ENCODE measurements at regions not wholly inside any gene's neighbourhood (a gene's known extent, or its start where the extent isn't known, plus 50 kb on each side); places are given as distances from the start of the nearest gene placed in this dataset.
"Not testable (repeated sequence)": the region's sequence is repeated elsewhere in the genome, so short reads cannot be mapped to it uniquely, and the experiment has no call there.

DNA sequence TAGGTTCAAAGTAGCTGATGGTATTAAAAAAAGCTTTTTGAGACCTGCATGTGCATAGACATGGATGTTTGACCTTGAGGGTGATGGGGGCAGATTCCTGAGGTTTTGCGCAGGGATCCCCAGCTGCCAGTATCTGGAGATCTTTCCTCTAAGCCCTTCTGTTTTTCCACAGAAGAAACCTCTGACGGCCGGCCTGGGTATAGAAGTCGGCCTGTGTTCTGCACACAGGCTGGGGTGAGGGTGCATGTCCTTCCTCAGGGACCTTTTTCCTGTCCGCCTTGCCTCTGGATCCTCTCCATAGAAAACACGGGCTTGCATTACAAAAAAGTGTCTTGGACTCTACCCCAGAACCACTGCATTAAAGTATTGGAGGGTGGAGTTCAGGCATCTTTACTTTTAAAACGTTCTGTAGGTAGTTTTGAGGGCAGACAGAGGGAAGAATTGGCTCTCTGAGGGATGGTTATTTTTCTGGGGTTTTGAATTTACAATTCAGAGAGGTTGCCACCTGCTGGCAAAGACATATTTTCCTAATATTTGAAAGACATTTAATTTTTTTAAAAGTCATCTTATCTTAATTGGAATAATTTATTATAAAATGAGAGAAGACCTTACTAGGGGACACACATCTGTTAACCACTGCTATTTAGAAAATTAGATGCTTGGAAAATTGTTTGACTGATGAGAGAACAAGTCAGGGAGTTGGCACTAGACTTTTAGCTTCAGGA is 350.6 kb downstream of the DCDC2C start:
- H3K4me3 Mint-ChIP-seq = no peak overlapping the region
- H3K27me3 Mint-ChIP-seq = no peaks in the 10 kb centered on the region
- H3K27ac Mint-ChIP-seq = no peak overlapping the region
- peaks cover 3% of the 10 kb centered on the region for H3K9me3 Mint-ChIP-seq
- H3K4me1 Mint-ChIP-seq = no peaks in the 10 kb centered on the region
- no peaks in the 10 kb centered on the region for H3K36me3 Mint-ChIP-seq
- ATAC-seq = no peak

DNA sequence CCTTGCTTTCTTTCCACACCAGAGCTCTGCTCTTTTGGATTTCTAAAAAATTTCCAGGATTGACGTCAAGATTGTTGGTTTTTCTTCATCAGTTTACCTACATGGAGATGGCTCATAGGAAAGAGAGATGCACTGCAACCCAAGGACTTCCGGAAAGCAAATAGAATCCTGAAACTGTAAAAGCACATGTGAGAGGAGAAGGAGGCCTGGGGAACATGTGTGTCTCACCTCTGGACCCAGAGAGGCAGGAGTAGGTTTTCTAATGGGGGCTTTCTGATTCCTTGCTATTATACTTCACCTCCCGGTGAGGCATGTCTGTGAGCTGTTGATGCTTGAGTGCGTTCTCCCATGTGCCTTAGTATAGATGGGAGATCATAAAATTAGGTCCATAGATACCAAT is 362.8 kb downstream of the DCDC2C start:
- Mint-ChIP-seq H3K9me3 (peaks cover 3% of the 10 kb centered on the region), H3K4me3 (no peak overlapping the region), H3K27ac (no peak overlapping the region)

DNA sequence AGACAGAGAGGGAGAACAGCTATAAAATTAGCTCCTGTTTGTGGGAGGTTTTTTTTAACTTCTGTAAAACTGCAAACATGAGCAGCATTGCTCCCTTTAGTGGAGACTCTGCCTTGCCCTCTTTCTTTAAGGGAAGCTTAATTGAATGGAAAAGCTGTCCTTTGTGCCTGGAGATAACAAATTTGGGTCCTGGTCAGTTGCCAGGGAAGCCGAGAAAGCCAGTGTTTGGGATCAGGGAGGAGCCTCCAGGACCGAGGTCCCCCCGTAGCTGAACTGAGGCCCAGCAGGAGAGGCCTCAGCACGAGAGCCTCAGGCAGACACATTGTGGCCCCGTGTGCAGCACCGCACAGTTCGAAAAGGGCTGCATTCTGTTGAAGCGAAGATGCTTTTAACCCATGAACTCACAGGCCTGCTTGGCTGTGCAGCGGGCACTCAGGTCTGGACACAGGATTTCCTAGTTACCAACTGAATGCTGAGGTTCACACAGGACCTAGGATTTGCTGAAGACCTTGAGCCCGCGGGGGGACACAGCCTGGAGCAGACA is 369.7 kb downstream of the DCDC2C start:
- no peaks in the 10 kb centered on the region for H3K27me3 Mint-ChIP-seq
- no peak overlapping the region for H3K4me3 Mint-ChIP-seq
- H3K9me3 Mint-ChIP-seq = peaks cover 5% of the 10 kb centered on the region
- ATAC-seq = no peak
- no peaks in the 10 kb centered on the region for H3K36me3 Mint-ChIP-seq
- H3K27ac Mint-ChIP-seq = no peak overlapping the region
- H3K4me1 Mint-ChIP-seq = no peaks in the 10 kb centered on the region

More for the DNA sequence above, 362.8 kb downstream of the DCDC2C start:
- Mint-ChIP-seq H3K27me3 (no peaks in the 10 kb centered on the region), H3K36me3 (no peaks in the 10 kb centered on the region), H3K4me1 (no peaks in the 10 kb centered on the region)
- no peak for ATAC-seq

DNA sequence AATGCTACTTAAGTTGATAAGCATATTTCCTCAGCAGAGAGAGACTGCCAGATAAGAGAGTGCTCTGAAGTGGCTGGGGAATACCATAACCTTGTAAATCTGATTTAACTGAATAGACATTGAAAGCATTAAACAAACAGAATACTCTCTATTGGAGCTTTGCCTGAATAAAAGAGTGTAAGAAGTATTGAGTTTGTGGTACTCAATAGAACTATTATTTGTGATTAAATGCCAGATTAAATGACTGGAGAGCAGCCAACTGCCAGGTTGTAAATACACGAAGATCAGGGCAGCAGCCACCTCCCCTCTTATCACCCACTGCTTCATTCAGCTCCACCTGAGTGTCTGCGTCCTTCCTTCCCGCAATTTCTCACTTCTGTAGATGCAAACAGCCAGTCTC is 373.6 kb downstream of the DCDC2C start:
- peaks cover 2% of the 10 kb centered on the region for H3K27me3 Mint-ChIP-seq
- H3K36me3 Mint-ChIP-seq = no peaks in the 10 kb centered on the region
- H3K27ac Mint-ChIP-seq = no peak overlapping the region
- H3K4me1 Mint-ChIP-seq = no peaks in the 10 kb centered on the region
- peaks cover 4% of the 10 kb centered on the region for H3K9me3 Mint-ChIP-seq
- no peak overlapping the region for H3K4me3 Mint-ChIP-seq
- no peak for ATAC-seq

DNA sequence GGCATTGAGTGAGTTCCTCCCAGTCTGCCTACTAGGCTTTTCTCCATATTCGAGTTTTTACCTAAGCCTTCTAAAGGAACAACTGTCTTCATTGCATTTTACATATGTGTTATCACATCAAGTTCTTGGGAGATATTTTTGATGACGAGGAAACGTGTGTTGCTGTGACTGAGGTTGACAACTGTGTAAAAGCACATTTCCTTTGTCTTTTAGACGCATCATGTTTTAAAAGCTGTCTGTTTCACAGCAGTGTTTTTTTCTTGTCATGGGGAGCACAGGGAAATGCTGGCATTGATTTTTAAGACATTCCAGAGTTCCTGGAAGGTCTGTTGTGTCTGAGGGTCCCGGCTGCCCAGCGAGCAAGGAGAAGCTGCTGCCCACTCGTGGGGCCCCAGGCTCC is 381.8 kb downstream of the DCDC2C start:
- no peaks in the 10 kb centered on the region for H3K4me1 Mint-ChIP-seq
- peaks cover 14% of the 10 kb centered on the region for H3K9me3 Mint-ChIP-seq

DNA sequence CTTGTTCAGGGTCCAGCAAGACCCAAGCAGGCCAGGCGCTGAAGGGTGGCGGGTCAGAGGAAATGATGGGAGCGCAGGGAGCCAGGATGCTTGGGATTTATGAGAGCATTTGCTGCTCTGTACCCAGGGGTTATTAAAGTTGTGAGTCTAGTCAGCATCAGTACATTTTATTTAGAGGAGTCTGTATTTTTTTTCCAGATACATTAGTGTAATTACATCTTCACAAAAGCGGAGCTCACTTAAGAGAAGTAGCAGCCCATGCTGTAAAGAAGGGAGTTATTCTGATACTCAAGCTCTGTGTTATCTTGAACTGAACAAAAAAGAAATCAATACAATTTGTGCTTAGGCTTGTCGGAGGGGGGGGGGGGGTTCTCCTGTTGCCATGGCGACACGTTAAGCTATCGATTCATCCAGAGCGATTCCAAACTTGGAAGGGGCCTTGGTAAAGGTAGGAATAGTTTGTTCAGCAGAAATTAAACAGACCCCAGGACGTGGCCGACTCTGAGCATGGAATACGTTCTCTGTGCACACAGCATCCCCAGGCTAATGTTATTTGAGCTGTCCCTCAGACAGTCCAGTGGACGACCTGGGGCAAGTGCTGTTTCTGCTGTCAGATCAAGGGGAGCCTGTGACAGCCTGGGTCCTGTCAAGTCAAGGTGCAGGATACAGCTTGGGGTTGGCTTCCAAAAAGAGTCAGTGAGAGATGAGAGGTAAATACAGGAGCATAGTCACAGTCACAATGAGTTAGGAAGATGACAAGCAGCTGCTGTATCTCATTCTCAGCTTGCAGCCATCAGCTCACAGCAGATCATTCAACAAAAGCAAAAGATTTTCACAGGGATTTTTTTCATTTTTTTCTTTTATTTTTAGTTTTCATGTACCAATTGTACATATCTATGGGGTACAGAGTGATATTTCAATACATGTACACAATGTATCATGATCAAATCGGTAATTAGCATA is 387.6 kb downstream of the DCDC2C start:
- Mint-ChIP-seq H3K36me3 (no peaks in the 10 kb centered on the region), H3K27me3 (no peaks in the 10 kb centered on the region), H3K4me1 (no peaks in the 10 kb centered on the region), H3K27ac (no peak overlapping the region), H3K9me3 (peaks cover 4% of the 10 kb centered on the region), H3K4me3 (no peak overlapping the region)
- no peak for ATAC-seq

More for the DNA sequence above, 381.8 kb downstream of the DCDC2C start:
- ATAC-seq = no peak
- H3K4me3 Mint-ChIP-seq = no peak overlapping the region
- H3K27me3 Mint-ChIP-seq = peaks cover 8% of the 10 kb centered on the region
- no peaks in the 10 kb centered on the region for H3K36me3 Mint-ChIP-seq
- no peak overlapping the region for H3K27ac Mint-ChIP-seq

DNA sequence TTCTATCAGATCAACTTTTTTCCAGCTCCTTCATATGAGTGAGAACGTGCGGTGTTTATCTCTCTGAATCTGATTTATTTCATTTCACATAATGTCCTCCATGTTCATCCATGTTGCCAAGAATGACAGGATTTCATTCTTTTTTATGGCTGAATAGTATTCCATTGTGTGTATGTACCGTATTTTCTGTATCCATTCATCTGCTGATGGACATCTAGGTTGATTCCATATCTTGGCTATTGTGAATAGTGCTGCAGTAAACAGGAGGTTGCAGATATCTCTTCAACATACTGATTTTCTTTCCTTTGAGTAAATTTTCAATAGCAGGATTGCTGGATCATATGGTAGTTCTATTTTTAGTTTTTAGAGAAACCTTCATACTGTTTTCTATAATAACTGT is 388.5 kb downstream of the DCDC2C start:
- no peaks in the 10 kb centered on the region for H3K27me3 Mint-ChIP-seq
- no peak overlapping the region for H3K4me3 Mint-ChIP-seq
- peaks cover 4% of the 10 kb centered on the region for H3K9me3 Mint-ChIP-seq
- ATAC-seq = no peak
- no peak overlapping the region for H3K27ac Mint-ChIP-seq
- H3K4me1 Mint-ChIP-seq = no peaks in the 10 kb centered on the region
- H3K36me3 Mint-ChIP-seq = no peaks in the 10 kb centered on the region

DNA sequence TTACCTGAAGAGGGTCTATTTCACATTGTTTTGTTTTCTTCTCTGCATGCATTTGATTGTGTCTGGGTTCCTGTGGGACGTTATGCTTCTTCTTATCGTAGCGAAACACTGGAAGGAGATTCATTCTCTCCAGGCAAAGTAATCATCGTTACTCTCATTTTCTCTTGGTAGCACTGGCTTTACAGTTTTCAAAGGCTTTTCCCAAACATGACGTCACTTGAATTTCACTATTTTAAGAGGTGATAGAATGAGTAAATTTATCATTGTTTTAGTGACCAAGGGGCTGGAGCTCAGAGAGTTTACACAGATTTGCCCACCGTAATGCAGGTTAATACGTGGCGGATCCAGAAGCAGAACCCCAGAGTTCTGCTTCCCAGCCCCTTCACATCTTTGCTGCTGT is 391.4 kb downstream of the DCDC2C start:
- Mint-ChIP-seq H3K4me1 (no peaks in the 10 kb centered on the region), H3K4me3 (no peak overlapping the region), H3K36me3 (no peaks in the 10 kb centered on the region), H3K9me3 (no peaks in the 10 kb centered on the region), H3K27me3 (no peaks in the 10 kb centered on the region), H3K27ac (no peak overlapping the region)
- no peak for ATAC-seq

DNA sequence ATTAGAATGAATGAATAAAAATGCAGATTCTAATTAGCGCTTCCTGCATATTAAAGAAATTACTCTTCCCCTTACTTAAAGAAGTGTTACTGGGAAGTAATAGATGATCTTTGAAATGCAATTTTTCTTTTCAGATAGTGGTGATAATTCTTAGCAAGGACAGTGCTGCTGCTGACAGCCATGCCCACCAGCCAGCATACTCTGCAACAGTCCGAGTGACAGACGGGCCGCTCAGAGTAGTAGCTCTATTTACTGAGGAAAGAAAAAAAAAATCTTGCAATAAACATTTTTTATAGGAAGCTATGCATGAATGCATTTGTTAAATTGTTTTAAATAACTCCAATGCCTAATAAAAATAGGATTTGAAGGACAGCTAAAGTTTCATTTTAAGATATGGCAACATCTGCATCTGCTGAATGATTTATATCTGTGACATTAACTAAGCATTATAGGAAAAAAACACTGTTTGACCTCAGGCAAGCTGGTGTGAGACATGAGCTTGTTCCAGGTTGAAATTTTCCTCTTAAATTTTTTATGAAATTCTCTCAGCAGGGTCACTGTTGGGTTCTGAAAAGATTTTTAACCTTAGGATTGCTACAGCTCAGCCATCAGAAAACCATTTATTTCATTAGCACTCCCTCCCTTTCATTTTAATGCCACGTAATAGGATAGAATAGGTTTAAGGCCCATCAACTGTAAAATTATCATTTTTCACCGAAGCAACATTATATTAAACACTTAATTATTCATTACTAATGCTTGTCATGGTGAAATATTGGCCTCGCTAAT is 393.8 kb downstream of the DCDC2C start:
- Mint-ChIP-seq H3K27ac (no peak overlapping the region), H3K4me3 (no peak overlapping the region), H3K27me3 (no peaks in the 10 kb centered on the region), H3K36me3 (no peaks in the 10 kb centered on the region), H3K4me1 (no peaks in the 10 kb centered on the region), H3K9me3 (no peaks in the 10 kb centered on the region)
- ATAC-seq = no peak

DNA sequence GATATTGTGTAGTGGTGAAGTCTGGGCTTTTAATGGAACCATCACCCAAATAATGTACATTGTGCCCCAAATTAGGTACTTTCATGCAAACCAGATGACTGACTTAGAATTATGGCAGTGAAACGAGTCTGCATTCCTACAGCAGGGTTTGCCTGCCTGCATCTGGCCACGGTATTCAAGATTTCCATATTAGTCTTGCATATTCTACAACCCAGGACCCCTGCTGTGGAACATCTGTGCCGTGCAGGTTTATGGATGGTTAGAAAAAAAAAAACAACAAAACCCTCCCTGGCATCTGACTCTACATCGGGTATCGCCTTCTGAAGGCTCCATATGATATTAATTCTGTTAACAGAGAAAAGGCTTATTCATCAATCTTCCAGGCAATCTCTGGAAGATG is 394.8 kb downstream of the DCDC2C start:
- Mint-ChIP-seq H3K4me3 (no peak overlapping the region), H3K4me1 (no peaks in the 10 kb centered on the region), H3K9me3 (no peaks in the 10 kb centered on the region), H3K36me3 (no peaks in the 10 kb centered on the region), H3K27ac (no peak overlapping the region), H3K27me3 (no peaks in the 10 kb centered on the region)
- no peak for ATAC-seq

DNA sequence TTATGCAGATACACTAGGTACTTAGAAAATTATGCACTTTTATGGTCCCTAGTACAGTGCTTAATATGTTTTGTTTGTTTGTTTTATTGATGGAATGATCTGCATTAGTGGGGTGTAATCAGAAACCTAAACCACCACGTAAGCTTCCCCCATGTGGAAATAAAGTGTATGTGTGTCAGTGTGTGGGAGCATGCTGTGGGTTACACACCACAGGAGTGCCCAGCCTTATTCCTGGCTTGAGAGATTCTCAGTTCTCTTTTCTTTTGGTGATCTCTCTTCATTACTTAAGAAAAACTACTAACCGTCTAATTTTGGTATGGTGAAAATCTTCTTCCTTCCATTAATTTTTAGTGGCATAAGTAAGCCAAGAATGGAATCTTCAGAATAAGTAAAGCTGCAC is 398.6 kb downstream of the DCDC2C start:
- Mint-ChIP-seq H3K36me3 (no peaks in the 10 kb centered on the region), H3K27me3 (no peaks in the 10 kb centered on the region), H3K9me3 (peaks cover 3% of the 10 kb centered on the region), H3K27ac (no peak overlapping the region), H3K4me1 (no peaks in the 10 kb centered on the region), H3K4me3 (no peak overlapping the region)
- ATAC-seq = no peak

DNA sequence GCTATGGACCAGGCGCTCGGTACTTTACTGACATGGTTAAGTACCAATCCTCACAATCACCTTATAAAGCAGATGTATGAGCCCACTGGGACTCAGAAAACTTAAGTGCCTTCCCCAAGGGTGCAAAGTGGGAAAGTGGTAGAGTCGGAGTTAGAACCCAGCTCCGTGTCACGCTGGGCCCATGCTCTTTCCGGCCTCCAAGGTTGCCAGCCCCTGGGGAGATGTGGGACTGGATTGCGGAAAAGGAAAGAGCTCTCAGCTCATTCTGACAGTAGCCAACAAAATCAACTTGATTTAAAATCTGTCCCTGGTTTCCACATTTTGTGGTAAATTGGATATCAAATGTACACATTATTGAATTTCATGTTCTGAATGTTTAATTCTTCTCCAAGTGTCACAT is 403.8 kb downstream of the DCDC2C start:
- no peak overlapping the region for H3K4me3 Mint-ChIP-seq
- H3K36me3 Mint-ChIP-seq = no peaks in the 10 kb centered on the region
- H3K27me3 Mint-ChIP-seq = no peaks in the 10 kb centered on the region
- no peaks in the 10 kb centered on the region for H3K4me1 Mint-ChIP-seq
- peaks cover 3% of the 10 kb centered on the region for H3K9me3 Mint-ChIP-seq
- no peak for ATAC-seq
- no peak overlapping the region for H3K27ac Mint-ChIP-seq

DNA sequence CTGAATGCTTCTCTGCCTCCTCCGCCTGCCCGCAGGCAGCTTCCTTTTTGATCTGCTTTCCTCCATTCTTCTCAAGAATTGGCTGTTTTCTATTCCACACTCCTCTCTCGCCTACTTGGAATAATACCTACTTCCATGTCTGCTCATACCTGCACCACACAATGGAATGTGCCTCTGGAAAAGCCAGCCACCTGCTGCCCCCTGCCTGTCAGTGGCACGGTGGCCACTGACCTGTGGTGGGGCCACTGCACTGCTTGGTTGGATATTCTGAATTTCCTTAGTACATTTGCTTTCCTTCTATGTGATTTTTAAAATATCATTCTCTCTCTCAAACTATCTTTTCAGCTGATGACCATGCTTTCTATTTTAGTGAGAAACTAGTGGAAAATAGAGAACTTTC is 406.9 kb downstream of the DCDC2C start:
- Mint-ChIP-seq H3K27me3 (no peaks in the 10 kb centered on the region), H3K27ac (no peak overlapping the region), H3K9me3 (peaks cover under 1% of the 10 kb centered on the region), H3K4me3 (no peak overlapping the region), H3K4me1 (no peaks in the 10 kb centered on the region), H3K36me3 (no peaks in the 10 kb centered on the region)
- ATAC-seq = no peak

DNA sequence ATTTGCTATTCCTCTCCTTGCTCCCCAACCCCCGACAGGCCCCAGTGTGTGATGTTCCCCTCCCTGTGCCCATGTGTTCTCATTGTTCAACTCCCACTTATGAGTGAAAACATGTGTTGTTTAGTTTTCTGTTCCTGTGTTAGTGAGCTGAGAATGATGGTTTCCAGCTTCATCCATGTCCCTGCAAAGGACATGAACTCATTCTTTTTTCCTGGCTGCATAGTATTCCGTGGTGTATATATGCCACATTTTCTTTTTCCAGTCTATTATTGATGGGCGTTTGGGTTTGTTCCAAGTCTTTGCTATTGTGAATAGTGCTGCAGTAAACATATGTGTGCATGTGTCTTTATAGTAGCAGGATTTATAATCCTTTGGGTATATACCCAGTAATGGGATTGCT is 412.1 kb downstream of the DCDC2C start:
- H3K9me3 Mint-ChIP-seq = peaks cover 21% of the 10 kb centered on the region
- not testable (repeated sequence) for H3K36me3 Mint-ChIP-seq, H3K27ac Mint-ChIP-seq, H3K27me3 Mint-ChIP-seq, H3K4me3 Mint-ChIP-seq, H3K4me1 Mint-ChIP-seq, ATAC-seq

DNA sequence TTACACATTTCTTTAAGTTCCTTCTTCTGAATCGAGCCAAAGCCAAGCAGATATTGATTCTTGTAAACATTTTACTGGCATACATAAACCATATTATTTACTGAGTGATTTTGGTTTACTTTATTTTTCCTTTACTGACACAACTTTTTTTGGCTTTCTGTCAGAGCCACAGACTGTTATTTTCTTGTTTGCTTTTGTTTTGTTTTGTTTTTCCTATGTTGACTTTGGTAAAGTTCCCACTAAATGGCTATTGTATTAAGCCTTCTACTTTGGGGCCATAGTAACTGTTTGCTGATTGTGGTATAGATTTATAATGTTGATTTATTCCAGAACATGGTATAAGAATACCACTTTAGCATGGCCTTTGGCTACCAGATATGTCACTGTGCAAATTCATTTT is 419.4 kb downstream of the DCDC2C start:
- no peak overlapping the region for H3K27ac Mint-ChIP-seq
- H3K27me3 Mint-ChIP-seq = no peaks in the 10 kb centered on the region
- peaks cover 22% of the 10 kb centered on the region for H3K9me3 Mint-ChIP-seq
- no peak for ATAC-seq
- H3K4me1 Mint-ChIP-seq = no peaks in the 10 kb centered on the region
- no peak overlapping the region for H3K4me3 Mint-ChIP-seq
- H3K36me3 Mint-ChIP-seq = no peaks in the 10 kb centered on the region
